Stimulated activated CD8-positive, alpha-beta memory T cell treated with anti-CD3 and anti-CD28 coated beads, Interleukin-7, amount 100 ng/mL, for 1 hour (primary cell): ENCODE measurements at regions not wholly inside any gene's neighbourhood (a gene's known extent, or its start where the extent isn't known, plus 50 kb on each side); places are given as distances from the start of the nearest gene placed in this dataset.
"Not testable (repeated sequence)": the region's sequence is repeated elsewhere in the genome, so short reads cannot be mapped to it uniquely, and the experiment has no call there.

Experiments
- DNase-seq, 2 donors: peaks; one replicate each; pipeline ENCODE4 v3.0.0-alpha.2; 2020; ENCODE audit warnings: low read depth in 2 of 2

DNA sequence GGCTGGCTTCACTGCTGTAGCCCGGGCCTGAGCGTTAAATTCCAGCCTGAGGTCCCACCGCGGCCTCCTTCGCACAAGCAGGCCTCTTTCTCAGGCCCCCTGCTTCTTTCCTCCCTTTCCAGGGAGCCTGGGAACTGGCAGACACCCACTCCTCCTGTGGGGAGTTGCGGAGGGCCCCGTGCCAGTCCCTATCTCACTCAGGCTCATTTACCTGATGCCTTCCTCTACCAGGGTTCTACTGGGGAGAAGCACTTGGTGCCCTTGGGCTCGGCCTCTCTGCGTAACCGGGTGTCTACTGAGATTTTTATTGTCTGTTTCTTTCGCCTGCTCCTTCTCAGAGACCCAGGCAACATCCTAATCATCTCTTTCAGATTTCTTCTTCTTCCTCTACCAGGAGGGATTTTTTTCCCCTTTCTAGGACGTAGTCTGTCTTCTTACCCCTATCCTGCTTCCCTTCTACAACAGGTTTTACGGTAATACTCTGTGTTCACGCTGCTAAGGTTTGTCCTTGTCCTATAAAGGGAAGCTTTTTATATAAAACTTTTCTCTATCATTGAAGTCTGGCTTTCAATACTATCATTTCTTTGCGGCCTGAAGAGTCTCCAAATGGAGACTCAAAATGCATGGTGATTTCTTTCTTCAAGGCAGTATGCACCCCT lies 135.4 kb upstream of the GPR12 start:
- DNase-seq: no peak

DNA sequence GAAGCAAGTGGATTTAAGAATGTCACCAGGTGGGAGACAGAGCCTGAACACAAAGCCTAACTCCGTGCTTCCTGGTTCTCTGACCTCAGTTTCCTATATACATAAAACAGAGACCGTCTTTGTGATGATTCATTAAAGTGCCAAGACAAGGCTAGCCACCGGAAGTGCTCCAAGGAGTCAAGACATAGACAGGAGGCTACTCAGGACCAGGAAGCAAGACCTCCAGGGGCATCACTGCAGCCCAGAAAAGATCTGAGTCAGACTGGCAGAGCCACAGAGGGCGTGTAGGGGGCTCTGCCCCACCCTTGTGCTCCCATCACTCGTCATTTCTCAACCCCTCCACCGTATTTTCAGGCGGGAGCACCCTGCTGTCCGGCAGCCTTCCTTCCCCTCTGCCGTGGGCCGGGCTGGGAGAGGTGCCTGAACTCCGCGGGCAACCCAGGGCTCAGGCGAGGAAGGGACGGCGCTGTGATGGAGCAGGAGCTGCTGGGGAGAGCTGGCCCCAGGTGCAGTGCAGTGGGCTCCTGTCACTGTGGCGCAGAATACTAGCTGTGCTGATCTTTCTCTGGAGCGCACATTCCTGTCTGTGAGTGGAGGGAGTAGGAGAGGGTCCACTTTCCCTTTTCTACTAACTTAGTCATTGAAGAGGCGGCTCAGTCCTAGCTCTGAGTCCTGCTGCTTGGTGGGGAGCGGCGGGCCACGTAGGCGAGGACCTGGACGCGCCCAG lies 134.7 kb upstream of the GPR12 start:
- no peak for DNase-seq

DNA sequence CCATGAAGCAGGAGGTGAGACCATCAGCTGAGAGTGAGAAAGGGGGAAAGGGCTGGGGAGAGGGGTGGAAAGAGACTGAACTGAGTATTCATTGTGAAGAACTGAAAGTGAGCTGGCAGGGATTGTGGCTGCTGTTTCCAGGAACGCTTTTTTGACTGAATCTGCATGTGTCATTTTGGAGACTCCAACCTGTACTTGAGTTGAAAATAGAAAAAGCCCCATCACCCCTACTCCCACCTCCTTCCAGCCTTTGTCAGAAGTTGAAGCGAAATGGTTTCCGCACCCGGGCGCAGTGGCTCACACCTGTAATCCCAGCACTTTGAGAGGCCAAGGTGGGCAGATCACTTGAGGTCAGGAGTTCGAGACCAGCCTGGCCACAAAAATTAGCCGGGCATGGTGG lies 128.0 kb upstream of the GPR12 start:
- no peak for DNase-seq

DNA sequence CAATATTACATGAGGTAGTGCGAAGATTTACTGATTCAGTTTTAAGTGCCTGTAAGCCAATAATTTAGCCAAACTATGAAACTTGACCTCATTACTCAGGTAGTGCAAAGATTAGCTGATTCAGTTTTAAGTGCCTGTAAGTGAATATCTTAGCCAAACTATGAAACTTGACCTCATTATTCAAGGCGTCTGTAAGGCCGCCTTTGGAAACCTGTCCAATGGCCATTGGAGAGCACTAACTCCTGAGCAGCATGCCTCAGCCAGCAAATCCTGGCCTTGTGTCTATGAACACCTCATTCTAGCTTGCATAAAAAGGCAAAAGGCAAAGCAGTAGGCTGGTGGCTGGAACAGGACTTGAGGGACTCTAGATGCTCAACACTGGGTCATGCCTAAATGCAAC lies 127.0 kb upstream of the GPR12 start:
- no peak for DNase-seq

DNA sequence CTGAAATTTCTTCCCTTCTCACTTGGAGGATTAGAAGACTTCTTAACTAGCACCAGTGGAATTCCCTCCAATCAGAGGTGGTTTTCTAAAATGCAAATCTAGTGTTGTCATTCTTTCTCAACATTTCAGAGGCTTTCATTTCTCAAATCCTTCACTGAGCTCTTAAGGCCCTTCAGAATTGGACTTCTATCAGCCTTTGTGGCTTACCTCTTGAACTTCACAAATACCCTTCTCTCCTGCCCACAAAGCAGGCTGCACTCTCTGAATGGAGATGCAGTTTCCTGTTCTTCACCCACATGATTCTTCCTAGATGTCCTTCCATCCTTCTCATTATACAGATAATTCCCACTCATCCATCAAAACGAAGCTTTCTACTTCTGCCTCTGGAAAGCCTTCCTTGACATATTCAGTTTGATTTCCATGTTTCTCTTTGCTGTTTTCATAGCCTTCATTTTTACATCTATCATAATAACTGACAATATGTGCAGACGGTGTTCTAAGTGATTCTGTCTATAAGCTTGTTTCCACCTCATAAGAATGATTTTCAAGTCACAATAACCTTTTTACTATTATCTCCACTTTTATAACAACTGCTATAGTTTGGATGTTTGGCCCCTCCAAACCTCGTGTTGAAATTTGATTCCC lies 123.1 kb upstream of the GPR12 start:
- no peak for DNase-seq

DNA sequence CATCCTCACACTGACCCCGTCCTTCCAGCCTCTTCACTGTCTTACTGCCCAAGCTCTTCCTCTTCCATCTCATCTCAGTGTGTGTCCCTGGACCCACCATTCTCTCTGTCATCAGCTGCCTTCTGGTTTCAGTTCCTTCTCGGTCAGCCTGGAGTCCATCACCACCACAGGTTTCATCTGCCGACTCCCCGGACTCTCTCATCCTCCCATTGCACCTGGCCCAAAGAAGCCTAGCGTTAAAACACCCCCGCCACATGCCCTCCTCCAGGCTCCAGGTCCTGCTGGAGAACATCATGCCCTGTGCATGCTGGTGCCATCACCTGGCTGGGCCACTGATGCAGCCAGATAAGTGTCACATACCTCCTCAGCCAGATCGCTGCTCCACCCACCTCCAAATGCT lies 122.1 kb upstream of the GPR12 start:
- no peak for DNase-seq

DNA sequence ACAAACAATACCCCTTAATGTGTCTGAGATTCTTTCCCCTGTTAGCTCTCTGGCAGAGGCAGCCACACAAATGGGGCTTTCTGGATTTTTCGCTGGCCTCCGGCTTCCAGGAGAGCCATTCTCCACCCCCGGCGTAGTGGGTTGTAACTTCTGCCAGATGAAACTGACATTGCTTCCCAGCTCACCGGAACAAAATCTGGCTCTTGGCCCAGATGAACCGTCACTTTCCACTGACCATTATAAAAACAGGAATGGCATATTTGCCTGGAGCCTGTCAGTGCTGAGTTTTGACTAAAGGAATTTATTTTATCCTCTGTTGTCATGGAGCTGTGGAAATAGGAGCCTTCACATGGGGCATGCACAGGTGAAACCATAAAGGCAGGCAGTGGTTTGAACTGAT lies 120.6 kb upstream of the GPR12 start:
- DNase-seq: no peak

DNA sequence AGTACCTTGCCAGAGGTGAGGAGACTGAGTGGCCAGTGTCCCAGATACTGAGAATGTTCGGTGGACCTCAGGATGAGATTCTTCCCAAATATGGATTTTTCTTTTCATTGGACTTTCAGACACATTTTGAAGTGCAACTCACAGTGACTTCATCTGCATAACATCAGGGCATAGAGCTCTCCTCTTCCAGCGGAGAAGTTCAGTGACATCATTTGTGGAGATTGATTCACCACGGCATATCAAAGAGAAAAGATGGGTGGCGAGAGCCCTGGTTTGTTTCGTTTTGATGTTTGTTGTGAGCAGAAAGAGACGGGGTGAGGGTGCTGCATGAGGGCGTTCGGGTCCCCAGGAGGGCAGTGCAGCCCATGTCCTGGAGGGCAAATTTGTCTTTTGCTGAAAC lies 120.1 kb upstream of the GPR12 start:
- no peak for DNase-seq

DNA sequence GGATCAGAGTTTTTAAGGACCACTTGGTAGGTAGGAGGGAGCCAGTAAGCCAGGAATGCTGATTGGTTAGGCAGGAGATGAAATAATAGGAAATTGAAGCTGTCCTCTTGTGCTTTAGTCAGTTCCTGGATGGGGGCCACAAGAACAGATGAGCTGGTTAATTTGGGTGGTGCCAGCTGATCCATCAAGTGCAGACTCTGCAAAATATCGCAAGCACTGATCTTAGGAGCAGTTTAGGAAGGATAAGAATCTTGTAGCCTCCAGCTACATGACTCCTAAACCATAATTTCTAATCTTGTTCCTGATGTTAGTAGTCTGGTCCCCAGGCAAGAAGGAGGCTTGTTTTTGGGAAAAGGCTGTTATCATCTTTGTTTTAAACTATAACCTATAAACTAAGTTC lies 117.9 kb upstream of the GPR12 start:
- no peak for DNase-seq

DNA sequence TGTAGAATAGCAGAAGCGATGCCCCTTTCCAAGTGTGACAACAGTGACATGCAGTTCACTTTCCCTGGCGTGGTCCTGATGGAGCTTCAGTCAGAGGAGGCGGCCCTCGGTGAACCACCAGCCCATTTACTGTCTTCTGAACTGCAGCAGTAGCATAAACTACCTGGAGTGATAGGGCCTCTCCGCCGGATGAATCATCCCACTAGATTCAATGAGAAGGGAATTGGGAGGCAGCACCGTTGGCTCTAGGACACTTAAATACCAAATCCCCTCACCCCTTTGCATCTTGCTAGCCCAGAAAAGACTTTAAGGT lies 112.8 kb upstream of the GPR12 start:
- no peak for DNase-seq

DNA sequence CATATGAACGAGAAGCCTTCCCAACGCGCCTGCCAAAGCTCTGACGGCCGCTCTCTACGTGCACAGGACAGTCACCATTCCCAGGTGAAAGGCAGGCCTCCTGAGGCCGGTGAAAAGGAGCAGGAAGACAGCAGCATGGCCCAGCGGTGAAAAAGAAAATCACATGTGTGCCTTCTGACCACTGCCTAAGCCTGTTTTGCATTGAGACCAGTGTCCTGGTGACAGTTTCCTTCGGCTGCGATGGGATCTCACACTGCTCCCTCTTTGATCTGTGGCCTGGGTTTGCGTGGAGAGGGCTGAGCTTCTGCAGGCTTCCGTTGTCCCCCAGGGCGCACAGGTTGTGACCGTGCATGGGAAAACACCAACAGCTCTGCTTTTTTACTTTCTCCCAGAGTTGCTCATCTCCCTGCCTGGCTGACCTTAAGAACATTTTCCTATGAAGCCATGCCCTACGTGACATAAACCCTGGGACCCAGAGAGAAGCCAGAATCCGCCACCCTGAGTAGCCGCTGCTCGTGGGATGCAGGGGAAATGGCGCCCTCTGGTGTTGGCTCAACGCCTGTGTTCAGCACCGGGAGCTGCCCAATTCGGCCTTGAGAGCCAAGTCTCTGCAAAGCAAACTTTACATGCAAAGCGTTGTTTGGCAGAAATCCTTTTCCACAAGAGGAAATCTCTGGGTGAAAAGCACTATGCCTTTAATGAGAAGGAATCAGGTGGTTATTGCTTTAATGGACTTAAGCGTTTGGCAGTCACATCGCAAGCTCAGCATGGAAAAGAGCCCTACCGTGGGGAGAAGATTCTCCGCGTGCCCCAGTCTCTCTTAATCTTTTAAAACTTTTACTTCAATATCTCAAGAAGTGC lies 112.2 kb upstream of the GPR12 start:
- DNase-seq: peak; percentile 2 to 13

DNA sequence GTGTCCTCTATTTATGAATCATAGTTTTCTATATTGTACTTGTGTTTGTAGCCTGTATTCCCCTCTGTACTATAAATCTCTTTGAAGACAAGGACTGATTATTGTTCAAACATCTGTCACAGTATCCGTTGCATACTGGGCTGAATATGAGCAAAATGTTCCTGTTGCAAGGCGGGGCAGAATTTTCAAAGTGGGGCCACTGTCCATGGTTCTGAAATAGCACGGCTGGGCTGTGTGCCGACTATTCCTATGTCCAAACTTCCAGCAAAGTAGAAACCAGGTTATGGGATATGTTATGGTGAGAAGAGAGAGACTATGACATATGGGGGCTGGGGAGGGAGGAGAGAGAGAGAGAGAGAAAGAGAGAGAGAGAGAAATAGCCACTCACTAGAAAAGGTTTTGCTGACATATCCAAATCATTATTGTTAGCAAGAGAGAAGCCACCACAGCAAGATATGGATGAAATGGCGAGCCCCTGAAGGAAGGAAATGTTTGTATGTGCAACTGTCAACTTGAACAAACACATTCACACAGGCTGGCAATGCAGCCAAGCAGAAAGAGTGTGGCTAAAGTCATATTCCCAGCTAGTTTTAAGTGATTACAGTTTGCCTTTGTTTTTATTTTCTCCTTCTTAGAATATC lies 107.0 kb upstream of the GPR12 start:
- DNase-seq: no peak

DNA sequence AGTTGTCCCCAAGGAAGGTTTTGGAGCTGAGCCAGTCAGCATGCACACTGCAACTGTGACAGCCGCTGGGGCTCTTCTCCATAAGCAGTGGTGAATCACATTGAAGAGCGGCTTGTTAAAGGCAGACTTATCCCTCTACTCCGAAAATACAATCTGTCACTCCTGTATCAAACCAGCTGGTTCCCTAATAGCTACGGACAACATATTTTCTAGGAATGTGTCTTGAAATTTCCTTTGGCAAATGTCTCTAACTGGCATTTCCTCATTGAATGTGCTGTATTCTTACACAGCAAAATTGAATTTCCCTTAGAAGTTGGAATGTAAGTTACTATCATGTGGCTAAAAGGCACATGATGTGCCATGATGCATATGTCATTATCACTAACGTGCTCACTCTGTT lies 104.0 kb upstream of the GPR12 start:
- DNase-seq: no peak

DNA sequence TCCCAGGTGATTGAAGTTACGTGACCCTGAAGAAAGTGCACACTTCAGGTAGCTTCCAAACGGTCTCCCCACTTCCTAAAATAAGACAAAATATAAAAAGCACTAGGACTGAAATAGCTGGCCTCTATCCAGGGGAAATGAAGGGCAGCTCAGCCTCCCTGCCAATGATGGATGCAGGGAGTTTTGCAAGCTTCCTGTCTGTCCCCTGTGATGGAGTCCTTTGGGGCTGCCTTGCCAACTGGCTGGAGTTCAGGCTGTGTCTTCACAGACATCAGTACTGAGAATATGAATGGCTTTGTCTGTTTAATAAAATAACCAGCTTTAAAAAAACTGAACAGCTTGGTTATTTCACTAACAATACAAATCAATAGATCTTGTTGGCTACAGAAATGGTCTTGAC lies 101.4 kb upstream of the GPR12 start:
- no peak for DNase-seq

DNA sequence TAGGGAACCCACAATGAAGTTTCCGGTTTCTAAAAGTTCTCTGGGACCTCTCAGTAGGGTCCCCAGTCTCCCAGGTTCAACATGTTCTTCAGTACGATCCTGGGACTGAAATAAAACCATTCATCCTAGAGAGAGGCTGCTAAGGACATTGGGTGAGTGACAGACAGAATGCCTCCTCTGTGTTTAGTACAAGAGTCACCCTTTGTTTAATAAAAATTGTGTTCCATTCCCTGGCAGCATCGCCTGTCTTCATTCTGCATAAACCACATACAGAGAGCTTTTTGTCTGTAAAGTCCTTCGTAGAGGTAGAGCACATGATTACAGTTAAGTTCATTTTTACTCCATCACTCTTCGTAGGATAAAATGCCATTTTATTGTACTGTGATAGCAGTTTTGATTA lies 95.3 kb upstream of the GPR12 start:
- DNase-seq: no peak

DNA sequence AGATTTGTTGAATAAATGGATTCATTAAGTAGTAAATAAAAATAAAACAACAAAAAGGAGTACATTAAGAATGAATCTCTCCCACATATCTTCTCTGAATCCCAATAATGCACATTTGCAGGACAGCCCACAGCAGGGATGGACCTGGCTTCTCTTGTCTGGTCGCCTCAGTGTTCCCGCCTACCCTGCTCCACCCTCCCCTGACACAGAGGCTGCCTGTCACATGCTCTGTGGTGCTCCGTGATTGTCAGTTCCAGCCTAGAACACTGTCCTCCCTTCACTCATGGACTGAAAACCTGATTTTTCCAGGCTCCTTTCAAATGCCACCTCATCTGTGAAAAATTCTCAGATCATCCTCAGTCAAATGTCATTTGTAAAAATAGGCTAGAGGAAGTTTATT lies 94.5 kb upstream of the GPR12 start:
- DNase-seq: no peak

DNA sequence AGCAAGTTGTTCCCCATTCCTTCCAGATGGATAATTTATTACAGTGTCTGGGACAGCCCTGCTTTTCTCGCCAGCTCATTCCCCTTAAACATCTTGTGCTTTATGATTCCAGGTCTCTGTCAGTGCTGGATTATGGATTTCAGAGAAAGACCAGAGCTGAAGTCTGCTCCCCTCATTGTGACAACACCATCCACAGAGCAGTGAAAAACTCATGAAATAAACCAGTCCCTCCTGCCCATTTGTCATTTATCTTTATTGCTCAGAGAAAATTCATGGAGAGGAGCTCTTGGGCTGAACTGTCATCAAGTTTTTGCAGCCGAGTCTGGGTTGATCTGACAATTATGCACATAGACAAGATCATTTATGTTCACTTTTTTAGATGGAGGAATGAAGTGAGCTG lies 92.7 kb upstream of the GPR12 start:
- no peak for DNase-seq

DNA sequence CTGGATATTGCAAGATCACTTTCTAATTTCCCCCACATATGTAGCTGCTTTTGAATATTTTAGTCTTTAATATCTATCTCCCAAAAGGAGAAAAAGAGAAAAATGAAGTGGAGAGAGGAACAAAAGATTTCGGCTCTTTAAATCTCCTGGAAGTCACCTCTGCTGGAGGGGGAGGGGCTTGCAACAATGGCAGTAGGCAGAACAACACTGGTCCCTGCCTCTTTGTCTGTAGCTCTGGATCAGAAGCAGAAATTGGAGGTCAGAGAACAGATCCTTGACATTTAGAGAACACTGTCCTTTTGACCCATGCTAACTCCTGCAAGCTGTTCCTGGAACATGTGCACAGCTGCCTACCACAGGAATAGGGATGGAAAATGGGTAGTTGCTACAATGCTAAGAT lies 86.7 kb upstream of the GPR12 start:
- no peak for DNase-seq

DNA sequence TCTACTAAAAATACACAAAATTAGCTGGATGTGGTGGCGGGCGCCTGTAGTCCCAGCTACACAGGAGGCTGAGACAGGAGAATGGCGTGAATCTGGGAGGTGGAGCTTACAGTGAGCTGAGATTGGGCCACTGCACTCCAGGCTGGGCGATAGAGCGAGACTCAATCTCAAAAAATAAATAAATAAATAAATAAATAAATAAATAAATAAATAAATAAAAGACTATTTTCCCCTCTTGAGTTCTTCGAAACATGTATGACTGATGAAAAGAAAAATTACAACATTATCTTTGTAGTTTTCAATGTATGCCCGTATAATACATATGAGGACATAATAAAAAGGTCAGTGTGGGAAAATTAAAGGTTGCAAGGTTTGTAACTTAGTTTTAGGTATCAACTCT lies 84.5 kb upstream of the GPR12 start:
- DNase-seq: not testable (repeated sequence)

DNA sequence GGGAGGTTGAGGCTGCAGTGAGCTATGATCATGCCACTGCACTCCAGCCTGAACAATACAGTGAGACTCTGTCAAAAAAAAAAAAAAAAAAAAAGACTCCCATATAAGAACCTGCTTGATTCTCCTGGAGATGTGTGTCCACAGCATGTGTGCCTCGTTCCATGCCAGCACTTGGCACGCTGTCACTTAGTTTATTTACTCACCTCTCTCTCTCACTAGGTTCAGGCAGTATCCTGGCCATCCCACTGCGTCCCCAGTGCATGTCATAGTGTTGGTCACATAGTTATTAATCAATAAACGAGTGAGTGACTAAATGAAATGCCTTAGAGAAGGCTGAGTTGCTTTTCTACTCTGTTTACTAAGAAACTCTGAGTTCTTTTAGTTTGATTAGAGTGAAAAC lies 79.1 kb upstream of the GPR12 start:
- no peak for DNase-seq

DNA sequence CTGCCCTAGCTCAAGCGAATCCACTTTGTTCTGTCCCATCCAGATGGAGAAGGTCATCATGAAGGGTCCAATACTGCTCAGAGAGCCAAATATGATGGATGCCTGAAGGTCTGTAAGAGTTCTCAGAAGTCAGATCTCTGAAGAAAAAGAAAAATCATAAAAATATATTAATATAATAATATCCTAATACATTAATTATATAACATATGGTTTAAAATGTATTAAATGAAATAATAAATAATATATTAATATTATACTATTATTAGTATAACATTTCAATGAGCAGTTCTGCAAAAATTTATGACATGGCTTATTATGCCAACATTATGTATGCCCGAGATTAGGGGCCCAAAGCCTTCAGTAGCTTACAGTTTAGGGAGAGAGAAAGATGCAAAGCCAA lies 78.2 kb upstream of the GPR12 start:
- no peak for DNase-seq

DNA sequence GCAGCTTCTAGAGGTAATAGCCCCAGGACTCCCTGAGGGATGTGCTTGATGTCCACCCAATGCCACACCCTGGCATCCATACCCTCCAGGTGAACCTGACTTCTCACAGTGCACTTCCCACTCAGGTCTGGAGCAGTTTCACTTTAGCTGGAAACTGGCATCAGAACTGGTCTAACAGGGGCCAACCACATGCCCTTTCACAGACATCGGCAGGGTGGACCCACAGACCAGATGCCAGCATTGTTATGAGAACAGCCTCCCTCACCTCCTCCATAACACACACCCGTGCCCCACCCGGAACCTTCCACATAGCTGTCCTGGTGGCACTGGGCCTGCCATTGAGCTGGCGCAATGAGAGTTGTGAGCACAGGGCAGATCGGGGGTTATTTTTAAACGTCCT lies 77.4 kb upstream of the GPR12 start:
- DNase-seq: no peak
